PFSK-1 (cell line): ENCODE measurements at regions not wholly inside any gene's neighbourhood (a gene's known extent, or its start where the extent isn't known, plus 50 kb on each side); places are given as distances from the start of the nearest gene placed in this dataset.

Experiments
- FOXP2 ChIP-seq: optimal IDR thresholded peaks from 2 replicates; pipeline ENCODE3; 2011; ENCODE audit warnings: borderline replicate concordance, control low read depth, inconsistent platforms; ENCODE audit not compliant: insufficient read depth; ENCODE audit errors: extremely low read length, extremely low read depth
- POLR2AphosphoS5 ChIP-seq: IDR thresholded peaks from 2 replicates; pipeline ENCODE4 v1.6.1; 2012; ENCODE audit warnings: low read depth, mild to moderate bottlenecking, control low read depth, low read length, moderate library complexity
- SIN3A ChIP-seq: IDR thresholded peaks from 2 replicates; pipeline ENCODE4 v1.6.1; 2012; ENCODE audit warnings: mild to moderate bottlenecking, low read length, moderate library complexity, borderline replicate concordance; ENCODE audit not compliant: insufficient read depth
- TAF1 ChIP-seq: IDR thresholded peaks from 2 replicates; pipeline ENCODE4 v1.6.1; 2012; ENCODE audit warnings: low read length, control low read depth, borderline replicate concordance; ENCODE audit not compliant: insufficient read depth
- TF ChIP-seq, protein P1 (sequence below), 2 experiments: IDR thresholded peaks; 2 replicates each; pipeline versions ENCODE4 v1.6.1 to v1.8.0; 2011 to 2012; ENCODE audit warnings: low read depth in 2 of 2, low read length in 2 of 2, control low read depth in 1 of 2, inconsistent platforms in 1 of 2, mild to moderate bottlenecking in 1 of 2, moderate library complexity in 1 of 2; ENCODE audit not compliant: insufficient read depth in 1 of 2

GRCh38 chr21:43298546-43299440, 128.1 kb downstream of the SIK1 start:
- TF ChIP-seq SIN3A (no peak), POLR2AphosphoS5 (no peak), TAF1 (no peak), FOXP2 (no peak)
- TF ChIP-seq, protein P1, sequence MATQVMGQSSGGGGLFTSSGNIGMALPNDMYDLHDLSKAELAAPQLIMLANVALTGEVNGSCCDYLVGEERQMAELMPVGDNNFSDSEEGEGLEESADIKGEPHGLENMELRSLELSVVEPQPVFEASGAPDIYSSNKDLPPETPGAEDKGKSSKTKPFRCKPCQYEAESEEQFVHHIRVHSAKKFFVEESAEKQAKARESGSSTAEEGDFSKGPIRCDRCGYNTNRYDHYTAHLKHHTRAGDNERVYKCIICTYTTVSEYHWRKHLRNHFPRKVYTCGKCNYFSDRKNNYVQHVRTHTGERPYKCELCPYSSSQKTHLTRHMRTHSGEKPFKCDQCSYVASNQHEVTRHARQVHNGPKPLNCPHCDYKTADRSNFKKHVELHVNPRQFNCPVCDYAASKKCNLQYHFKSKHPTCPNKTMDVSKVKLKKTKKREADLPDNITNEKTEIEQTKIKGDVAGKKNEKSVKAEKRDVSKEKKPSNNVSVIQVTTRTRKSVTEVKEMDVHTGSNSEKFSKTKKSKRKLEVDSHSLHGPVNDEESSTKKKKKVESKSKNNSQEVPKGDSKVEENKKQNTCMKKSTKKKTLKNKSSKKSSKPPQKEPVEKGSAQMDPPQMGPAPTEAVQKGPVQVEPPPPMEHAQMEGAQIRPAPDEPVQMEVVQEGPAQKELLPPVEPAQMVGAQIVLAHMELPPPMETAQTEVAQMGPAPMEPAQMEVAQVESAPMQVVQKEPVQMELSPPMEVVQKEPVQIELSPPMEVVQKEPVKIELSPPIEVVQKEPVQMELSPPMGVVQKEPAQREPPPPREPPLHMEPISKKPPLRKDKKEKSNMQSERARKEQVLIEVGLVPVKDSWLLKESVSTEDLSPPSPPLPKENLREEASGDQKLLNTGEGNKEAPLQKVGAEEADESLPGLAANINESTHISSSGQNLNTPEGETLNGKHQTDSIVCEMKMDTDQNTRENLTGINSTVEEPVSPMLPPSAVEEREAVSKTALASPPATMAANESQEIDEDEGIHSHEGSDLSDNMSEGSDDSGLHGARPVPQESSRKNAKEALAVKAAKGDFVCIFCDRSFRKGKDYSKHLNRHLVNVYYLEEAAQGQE (IDR thresholded peaks at IDR 0.05; ENCODE audit: insufficient read depth in 1 of 2, low read depth in 2 of 2, low read length in 2 of 2), result no peak
